GM21526 (cell line): ENCODE measurements at regions not wholly inside any gene's neighbourhood (a gene's known extent, or its start where the extent isn't known, plus 50 kb on each side); places are given as distances from the start of the nearest gene placed in this dataset.

Experiments
- ATAC-seq: cut with Tn5 transposase; IDR thresholded peaks from one replicate; pipeline ENCODE4 v1.9.1; 2021; ENCODE audit warnings: moderate library complexity; ENCODE audit not compliant: unreplicated experiment, low FRiP score

- no peak for ATAC-seq
These were observed 256.4 kb upstream of the POU3F2 start for GRCh38 chr6:98578016-98578415.

- no peak for ATAC-seq
These were observed 255.3 kb upstream of the POU3F2 start for GRCh38 chr6:98579079-98579478.

GRCh38 chr6:98579941-98580340 is 254.4 kb upstream of the POU3F2 start:
- ATAC-seq = no peak

- no peak for ATAC-seq
These were observed 252.7 kb upstream of the POU3F2 start for GRCh38 chr6:98581705-98582104.

- ATAC-seq = no peak
These were observed 250.9 kb upstream of the POU3F2 start for GRCh38 chr6:98583506-98583905.

- no peak for ATAC-seq
These were observed 248.2 kb upstream of the POU3F2 start for GRCh38 chr6:98586163-98586562.

GRCh38 chr6:98587555-98587954 is 246.8 kb upstream of the POU3F2 start:
- no peak for ATAC-seq

- no peak for ATAC-seq
These were observed 244.8 kb upstream of the POU3F2 start for GRCh38 chr6:98589536-98589935.

GRCh38 chr6:98590136-98590681 is 244.2 kb upstream of the POU3F2 start:
- no peak for ATAC-seq

GRCh38 chr6:98590997-98591396 is 243.4 kb upstream of the POU3F2 start:
- ATAC-seq = no peak

- no peak for ATAC-seq
These were observed 240.7 kb upstream of the POU3F2 start for GRCh38 chr6:98593676-98594075.

GRCh38 chr6:98601716-98602115 is 232.7 kb upstream of the POU3F2 start:
- ATAC-seq = no peak

- ATAC-seq = no peak
These were observed 228.7 kb upstream of the POU3F2 start for GRCh38 chr6:98605705-98606104.

GRCh38 chr6:98627129-98627775 is 207.1 kb upstream of the POU3F2 start:
- ATAC-seq = no peak

GRCh38 chr6:98633886-98634285 is 200.5 kb upstream of the POU3F2 start:
- ATAC-seq = no peak

GRCh38 chr6:98634569-98634968 is 199.8 kb upstream of the POU3F2 start:
- no peak for ATAC-seq

- ATAC-seq = no peak
These were observed 199.2 kb upstream of the POU3F2 start for GRCh38 chr6:98635191-98635590.

- no peak for ATAC-seq
These were observed 197.4 kb upstream of the POU3F2 start for GRCh38 chr6:98636941-98637340.

- ATAC-seq = no peak
These were observed 195.2 kb upstream of the POU3F2 start for GRCh38 chr6:98639089-98639635.

GRCh38 chr6:98640366-98640765 is 194.0 kb upstream of the POU3F2 start:
- ATAC-seq = no peak

GRCh38 chr6:98641949-98642719 is 192.2 kb upstream of the POU3F2 start:
- ATAC-seq = no peak

GRCh38 chr6:98644063-98644462 is 190.3 kb upstream of the POU3F2 start:
- ATAC-seq = no peak
